ENCODE measurements at regions not wholly inside any gene's neighbourhood (a gene's known extent, or its start where the extent isn't known, plus 50 kb on each side); places are given as distances from the start of the nearest gene placed in this dataset.
"Not testable (repeated sequence)": the region's sequence is repeated elsewhere in the genome, so short reads cannot be mapped to it uniquely, and the experiment has no call there.

GRCh38 chr6:160804639-160805038 is 102.6 kb downstream of the PLG start:
- DNase-seq (ENCODE audit: low read depth), result no peak

GRCh38 chr6:160808263-160808662 is 106.2 kb downstream of the PLG start:
- DNase-seq (ENCODE audit: low read depth), result no peak

GRCh38 chr6:160810238-160810637 is 108.2 kb downstream of the PLG start:
- DNase-seq (ENCODE audit: low read depth), result no peak

- DNase-seq (ENCODE audit: low read depth), result no peak
These were observed 110.1 kb downstream of the PLG start for GRCh38 chr6:160812097-160812496.

- no peak for DNase-seq (ENCODE audit: low read depth)
These were observed 116.9 kb downstream of the PLG start for GRCh38 chr6:160818934-160819333.

- DNase-seq (ENCODE audit: low read depth), result not testable (repeated sequence)
These were observed 118.6 kb downstream of the PLG start for GRCh38 chr6:160820661-160821060.

- no peak for DNase-seq (ENCODE audit: low read depth)
These were observed 129.7 kb downstream of the PLG start for GRCh38 chr6:160831739-160832138.

GRCh38 chr6:160832422-160832821 is 130.4 kb downstream of the PLG start:
- DNase-seq (ENCODE audit: low read depth), result no peak

GRCh38 chr6:160837146-160837545 is 135.1 kb downstream of the PLG start:
- DNase-seq (ENCODE audit: low read depth), result no peak

GRCh38 chr6:160851031-160851430 is 140.5 kb upstream of the MAP3K4 start:
- DNase-seq (ENCODE audit: low read depth), result no peak

GRCh38 chr6:160853946-160854345 is 137.6 kb upstream of the MAP3K4 start:
- no peak for DNase-seq (ENCODE audit: low read depth)

GRCh38 chr6:160858886-160859285 is 132.7 kb upstream of the MAP3K4 start:
- DNase-seq (ENCODE audit: low read depth), result no peak

- no peak for DNase-seq (ENCODE audit: low read depth)
These were observed 131.7 kb upstream of the MAP3K4 start for GRCh38 chr6:160859822-160860221.

GRCh38 chr6:160861824-160862223 is 129.7 kb upstream of the MAP3K4 start:
- DNase-seq (ENCODE audit: low read depth), result no peak

- DNase-seq (ENCODE audit: low read depth), result no peak
These were observed 127.8 kb upstream of the MAP3K4 start for GRCh38 chr6:160863782-160864181.

GRCh38 chr6:160871320-160871719 is 120.2 kb upstream of the MAP3K4 start:
- no peak for DNase-seq (ENCODE audit: low read depth)

GRCh38 chr6:160881148-160881808 is 110.3 kb upstream of the MAP3K4 start:
- DNase-seq (ENCODE audit: low read depth), result no peak

GRCh38 chr6:160882006-160882405 is 109.6 kb upstream of the MAP3K4 start:
- DNase-seq (ENCODE audit: low read depth), result no peak

GRCh38 chr6:160882791-160883279 is 108.7 kb upstream of the MAP3K4 start:
- DNase-seq (ENCODE audit: low read depth), result no peak

- no peak for DNase-seq (ENCODE audit: low read depth)
These were observed 108.0 kb upstream of the MAP3K4 start for GRCh38 chr6:160883560-160883959.

GRCh38 chr6:160883999-160884398 is 107.6 kb upstream of the MAP3K4 start:
- DNase-seq (ENCODE audit: low read depth), result no peak

GRCh38 chr6:160889148-160889547 is 102.4 kb upstream of the MAP3K4 start:
- not testable (repeated sequence) for DNase-seq (ENCODE audit: low read depth)

GRCh38 chr6:160891690-160892089 is 99.9 kb upstream of the MAP3K4 start:
- DNase-seq (ENCODE audit: low read depth), result no peak

GRCh38 chr6:160895562-160895961 is 96.0 kb upstream of the MAP3K4 start:
- DNase-seq (ENCODE audit: low read depth), result no peak

Data from activated gamma-delta T cell treated with anti-CD3 and anti-CD28 coated beads, Interleukin-2, amount 50 U/mL, for 16 hours (primary cell).